Ishikawa (cell line): ENCODE measurements at regions not wholly inside any gene's neighbourhood (a gene's known extent, or its start where the extent isn't known, plus 50 kb on each side); places are given as distances from the start of the nearest gene placed in this dataset.

Source experiments
- CEBPB ChIP-seq: IDR thresholded peaks from 2 replicates; pipeline ENCODE4 v1.6.1; 2012
- CREB1 ChIP-seq: IDR thresholded peaks from 2 replicates; pipeline ENCODE4 v1.6.1; 2012; ENCODE audit warnings: low read depth
- EGR1 ChIP-seq: IDR thresholded peaks from 2 replicates; pipeline ENCODE4 v1.6.1; 2012
- EP300 ChIP-seq: IDR thresholded peaks from 2 replicates; pipeline ENCODE4 v1.6.1; 2012; ENCODE audit warnings: borderline replicate concordance
- FOXM1 ChIP-seq: IDR thresholded peaks from 2 replicates; pipeline ENCODE4 v1.6.1; 2012; ENCODE audit warnings: low read depth, borderline replicate concordance
- NFIC ChIP-seq: IDR thresholded peaks from 2 replicates; pipeline ENCODE4 v1.6.1; 2012
- RAD21 ChIP-seq: IDR thresholded peaks from 2 replicates; pipeline ENCODE4 v1.6.1; 2012; ENCODE audit warnings: low read depth
- TAF1 ChIP-seq: IDR thresholded peaks from 2 replicates; pipeline ENCODE4 v1.6.1; 2012; ENCODE audit warnings: low read depth, mild to moderate bottlenecking
- TCF12 ChIP-seq: IDR thresholded peaks from 2 replicates; pipeline ENCODE4 v1.6.1; 2012; ENCODE audit warnings: low read depth
- TEAD4 ChIP-seq: IDR thresholded peaks from 2 replicates; pipeline ENCODE4 v1.6.1; 2012
- YY1 ChIP-seq: IDR thresholded peaks from 2 replicates; pipeline ENCODE4 v1.6.1; 2012; ENCODE audit warnings: low read depth
- ZBTB7A ChIP-seq: IDR thresholded peaks from 2 replicates; pipeline ENCODE4 v1.6.1; 2012; ENCODE audit warnings: low read depth
- TF ChIP-seq, protein P1 (sequence below): IDR thresholded peaks from 2 replicates; pipeline ENCODE4 v1.6.1; 2012
- TF ChIP-seq, protein P2 (sequence below): IDR thresholded peaks from 2 replicates; pipeline ENCODE4 v1.6.1; 2012; ENCODE audit warnings: low read depth, mild to moderate bottlenecking
- TF ChIP-seq, protein P3 (sequence below): IDR thresholded peaks from 2 replicates; pipeline ENCODE4 v1.6.1; 2012

DNA sequence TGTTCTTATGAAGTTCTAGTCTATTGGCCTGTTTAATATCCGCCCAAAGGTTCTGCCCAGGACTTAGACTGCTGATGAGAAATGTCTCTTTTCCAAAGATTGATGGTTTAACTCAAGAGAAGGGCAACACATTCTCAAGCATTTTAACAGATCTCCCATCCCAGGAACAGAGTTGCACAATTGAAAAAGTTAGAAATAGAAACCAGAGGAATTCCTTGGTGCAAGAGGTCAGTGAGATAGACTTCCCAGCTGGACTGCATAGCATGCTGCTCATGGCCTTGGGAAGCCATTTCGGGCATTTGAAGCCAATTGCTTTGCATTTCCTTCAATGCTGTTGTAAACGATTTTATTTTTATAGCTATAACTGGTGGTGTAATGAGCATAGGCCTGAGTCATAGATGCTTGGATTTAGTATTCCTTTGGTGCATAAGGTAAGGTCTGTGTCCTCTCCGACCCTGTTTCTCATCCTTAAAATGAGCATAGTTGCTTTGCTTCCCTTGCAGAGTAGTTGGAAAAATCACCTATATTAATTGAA lies 292.2 kb upstream of the JAG1 start:
- TF ChIP-seq TCF12 (no peak), ZBTB7A (no peak)
- TF ChIP-seq, protein P1, sequence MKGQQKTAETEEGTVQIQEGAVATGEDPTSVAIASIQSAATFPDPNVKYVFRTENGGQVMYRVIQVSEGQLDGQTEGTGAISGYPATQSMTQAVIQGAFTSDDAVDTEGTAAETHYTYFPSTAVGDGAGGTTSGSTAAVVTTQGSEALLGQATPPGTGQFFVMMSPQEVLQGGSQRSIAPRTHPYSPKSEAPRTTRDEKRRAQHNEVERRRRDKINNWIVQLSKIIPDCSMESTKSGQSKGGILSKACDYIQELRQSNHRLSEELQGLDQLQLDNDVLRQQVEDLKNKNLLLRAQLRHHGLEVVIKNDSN, result no peak

DNA sequence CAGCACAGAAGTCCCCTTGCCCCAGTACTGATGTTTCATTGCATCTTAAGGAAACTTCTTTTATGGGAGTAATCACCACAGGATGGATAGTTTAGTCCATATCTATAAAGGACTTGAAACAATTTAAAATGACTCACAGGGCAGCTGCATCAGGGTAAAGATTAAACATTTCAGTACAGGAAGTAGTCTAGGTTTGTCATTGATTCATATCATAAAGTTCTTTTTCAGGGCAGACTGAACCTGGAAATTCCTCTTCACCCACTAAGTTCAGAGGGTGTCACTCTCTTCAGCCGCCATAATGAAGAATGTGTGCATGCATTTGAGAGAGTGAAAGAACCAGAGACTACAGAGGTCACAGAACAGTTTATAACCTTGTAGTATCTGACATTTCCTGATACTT lies 296.3 kb upstream of the JAG1 start:
- TF ChIP-seq, protein P2, sequence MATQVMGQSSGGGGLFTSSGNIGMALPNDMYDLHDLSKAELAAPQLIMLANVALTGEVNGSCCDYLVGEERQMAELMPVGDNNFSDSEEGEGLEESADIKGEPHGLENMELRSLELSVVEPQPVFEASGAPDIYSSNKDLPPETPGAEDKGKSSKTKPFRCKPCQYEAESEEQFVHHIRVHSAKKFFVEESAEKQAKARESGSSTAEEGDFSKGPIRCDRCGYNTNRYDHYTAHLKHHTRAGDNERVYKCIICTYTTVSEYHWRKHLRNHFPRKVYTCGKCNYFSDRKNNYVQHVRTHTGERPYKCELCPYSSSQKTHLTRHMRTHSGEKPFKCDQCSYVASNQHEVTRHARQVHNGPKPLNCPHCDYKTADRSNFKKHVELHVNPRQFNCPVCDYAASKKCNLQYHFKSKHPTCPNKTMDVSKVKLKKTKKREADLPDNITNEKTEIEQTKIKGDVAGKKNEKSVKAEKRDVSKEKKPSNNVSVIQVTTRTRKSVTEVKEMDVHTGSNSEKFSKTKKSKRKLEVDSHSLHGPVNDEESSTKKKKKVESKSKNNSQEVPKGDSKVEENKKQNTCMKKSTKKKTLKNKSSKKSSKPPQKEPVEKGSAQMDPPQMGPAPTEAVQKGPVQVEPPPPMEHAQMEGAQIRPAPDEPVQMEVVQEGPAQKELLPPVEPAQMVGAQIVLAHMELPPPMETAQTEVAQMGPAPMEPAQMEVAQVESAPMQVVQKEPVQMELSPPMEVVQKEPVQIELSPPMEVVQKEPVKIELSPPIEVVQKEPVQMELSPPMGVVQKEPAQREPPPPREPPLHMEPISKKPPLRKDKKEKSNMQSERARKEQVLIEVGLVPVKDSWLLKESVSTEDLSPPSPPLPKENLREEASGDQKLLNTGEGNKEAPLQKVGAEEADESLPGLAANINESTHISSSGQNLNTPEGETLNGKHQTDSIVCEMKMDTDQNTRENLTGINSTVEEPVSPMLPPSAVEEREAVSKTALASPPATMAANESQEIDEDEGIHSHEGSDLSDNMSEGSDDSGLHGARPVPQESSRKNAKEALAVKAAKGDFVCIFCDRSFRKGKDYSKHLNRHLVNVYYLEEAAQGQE, result no peak
- TF ChIP-seq TAF1 (no peak), TEAD4 (no peak), ZBTB7A (no peak), CREB1 (no peak), CEBPB (no peak)
- TF ChIP-seq, protein P3, sequence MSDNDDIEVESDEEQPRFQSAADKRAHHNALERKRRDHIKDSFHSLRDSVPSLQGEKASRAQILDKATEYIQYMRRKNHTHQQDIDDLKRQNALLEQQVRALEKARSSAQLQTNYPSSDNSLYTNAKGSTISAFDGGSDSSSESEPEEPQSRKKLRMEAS, result no peak

DNA sequence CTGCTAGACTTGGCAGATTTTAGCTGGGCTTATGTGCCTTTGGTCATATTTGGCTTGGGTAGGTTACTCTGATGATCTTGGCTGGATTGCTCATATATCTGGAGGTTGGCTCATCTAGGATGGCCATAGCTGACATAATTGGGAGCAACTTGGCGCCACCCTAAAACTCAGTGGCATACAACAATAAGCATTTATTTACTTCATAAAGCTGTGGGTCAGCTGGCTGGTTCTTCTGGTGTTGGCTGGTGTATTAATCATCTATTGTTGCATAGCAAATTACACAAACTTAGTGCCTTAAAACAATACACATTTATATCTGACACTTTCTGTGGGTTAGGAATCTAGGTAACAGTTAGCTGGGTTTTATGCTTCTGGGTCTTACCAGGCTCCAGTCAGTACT lies 297.3 kb upstream of the JAG1 start:
- TF ChIP-seq, protein P2, result no peak
- no peak for TF ChIP-seq CEBPB
- TF ChIP-seq FOXM1, result no peak
- TF ChIP-seq ZBTB7A, result no peak

DNA sequence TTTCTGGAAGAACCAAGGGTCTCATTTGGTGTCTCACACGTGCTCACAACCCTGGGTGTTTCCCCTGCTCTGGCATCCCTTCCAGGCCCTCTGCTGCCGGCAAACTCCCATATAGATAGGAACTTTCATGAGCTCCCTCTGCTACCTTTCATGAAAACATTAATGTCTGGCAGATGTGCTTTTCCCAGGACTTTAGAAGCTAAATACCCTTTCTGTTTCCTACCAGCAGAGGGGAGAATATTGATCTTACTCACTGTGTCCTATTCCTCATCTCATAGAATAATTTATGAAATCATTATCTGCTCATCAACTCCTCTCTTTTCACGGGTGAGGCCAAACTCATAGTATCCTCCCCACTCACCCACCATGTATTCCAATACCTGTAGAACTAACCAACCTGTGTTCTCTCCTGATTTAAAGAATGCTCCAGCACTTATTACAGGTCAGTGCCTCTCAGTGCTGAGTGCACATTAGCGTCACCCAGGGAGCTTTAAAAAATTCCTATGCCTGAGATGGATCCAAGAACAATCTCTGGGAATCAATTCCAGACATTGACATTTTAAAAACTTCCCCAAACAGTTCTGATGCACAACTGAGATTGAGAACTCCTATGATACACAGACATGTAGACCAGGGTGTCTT lies 298.5 kb upstream of the JAG1 start:
- TF ChIP-seq, protein P2, result no peak
- TF ChIP-seq CREB1 (no peak), YY1 (no peak), NFIC (no peak), ZBTB7A (no peak), TCF12 (no peak)

DNA sequence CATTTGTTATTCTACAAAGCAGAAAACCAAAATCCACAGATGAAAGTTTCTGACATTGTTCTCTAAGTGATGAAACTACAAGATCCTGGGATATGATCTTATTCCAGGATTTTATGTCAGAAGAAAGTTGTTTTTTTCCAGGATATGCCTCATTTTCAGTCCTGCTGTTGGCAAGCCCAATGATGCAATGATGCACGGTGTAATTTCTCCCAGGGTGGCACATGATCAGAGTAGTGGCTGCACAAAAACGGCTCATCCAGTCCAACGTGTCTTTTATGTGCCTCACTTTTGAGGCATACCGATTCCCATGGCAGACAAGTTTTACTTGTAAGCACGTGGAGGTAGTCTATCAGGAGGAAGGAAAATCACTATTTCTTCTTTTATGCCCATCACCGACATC lies 302.3 kb upstream of the JAG1 start:
- TF ChIP-seq NFIC, result no peak
- TF ChIP-seq TEAD4, result no peak
- no peak for TF ChIP-seq CEBPB
- TF ChIP-seq EGR1, result no peak
- TF ChIP-seq, protein P3, result no peak
- TF ChIP-seq, protein P1, result no peak
- no peak for TF ChIP-seq EP300
- TF ChIP-seq, protein P2, result no peak
- no peak for TF ChIP-seq FOXM1
- TF ChIP-seq TCF12, result no peak
- no peak for TF ChIP-seq ZBTB7A
- no peak for TF ChIP-seq CREB1
- no peak for TF ChIP-seq TAF1
- TF ChIP-seq YY1, result no peak
- TF ChIP-seq RAD21, result no peak
